ENCODE measurements at regions not wholly inside any gene's neighbourhood (a gene's known extent, or its start where the extent isn't known, plus 50 kb on each side); places are given as distances from the start of the nearest gene placed in this dataset.
A peak's percentile ranks its signal among the peaks of the same experiment; 100 is the strongest.

GRCh38 chr12:80001562-80001961, 66.7 kb upstream of the PPP1R12A start:
- Histone ChIP-seq H4K20me1 (replicated peaks in 1 of 2; ENCODE audit: control insufficient read depth in 1 of 2, insufficient read depth in 2 of 2, low read length in 2 of 2) (no peaks in the 10 kb centered on the region), H3K79me1 (ENCODE audit: low read depth, low read length) (no peaks in the 10 kb centered on the region), H2AK5ac (ENCODE audit: low read depth, low read length) (no peak overlapping the region), H2BK12ac (ENCODE audit: low read depth, low read length) (no peak overlapping the region), H3K56ac (replicated peaks; ENCODE audit: insufficient read length, low read depth, low read length) (no peak overlapping the region), H2BK20ac (ENCODE audit: low read length) (no peak overlapping the region), H3K23me2 (ENCODE audit: low read depth, low read length) (no peaks in the 10 kb centered on the region), H3K18ac (ENCODE audit: extremely low read depth, low read length) (no peak overlapping the region), H3K79me2 (ENCODE audit: control insufficient read depth in 1 of 2, insufficient read depth in 2 of 2, low read length in 2 of 2) (no peaks in the 10 kb centered on the region), H4K91ac (replicated peaks; ENCODE audit: insufficient read length, low read length) (no peak overlapping the region), H2AFZ (ENCODE audit: low read length) (no peak overlapping the region), H3K14ac (ENCODE audit: insufficient read length) (no peak overlapping the region), H3K4me3 (ENCODE audit: extremely low read depth in 1 of 4, insufficient read depth in 2 of 4, low read depth in 3 of 4, low read length in 4 of 4) (no peak overlapping the region), H3K4me2 (ENCODE audit: insufficient read depth in 1 of 2, low read depth in 2 of 2, low read length in 2 of 2) (no peak overlapping the region), H3K9ac (replicated peaks in 1 of 4; ENCODE audit: extremely low read depth in 1 of 4, low read depth in 3 of 4, low read length in 3 of 4) (no peak overlapping the region), H3K4ac (replicated peaks; ENCODE audit: insufficient read length, low read depth, low read length) (no peak overlapping the region), H3K27ac (ENCODE audit: low read depth, low read length) (no peak overlapping the region), H2BK120ac (replicated peaks; ENCODE audit: low read depth, low read length) (no peak overlapping the region), H2BK15ac (ENCODE audit: low read length) (no peak overlapping the region), H3K4me1 (replicated peaks in 1 of 4; ENCODE audit: control insufficient read depth in 3 of 4, insufficient read depth in 4 of 4, low read length in 3 of 4) (peaks cover 0 to 6% (median 1%) of the 10 kb centered on the region in 4 experiments; a peak in 2 of 7 replicates), H3K36me3 (ENCODE audit: control insufficient read depth in 2 of 4, insufficient read depth in 4 of 4, low read length in 3 of 4) (no peaks in the 10 kb centered on the region), H4K5ac (ENCODE audit: insufficient read length, low read depth, low read length) (no peak overlapping the region), H2BK5ac (ENCODE audit: low read depth, low read length) (no peak overlapping the region), H3K9me3 (ENCODE audit: insufficient read depth in 2 of 2, low read depth in 1 of 2, low read length in 1 of 2) (no peaks in the 10 kb centered on the region), H4K8ac (ENCODE audit: extremely low read depth, insufficient read depth, low read length) (no peak overlapping the region), H3K23ac (ENCODE audit: insufficient read length) (no peak overlapping the region), H3K27me3 (replicated peaks in 1 of 4; ENCODE audit: control insufficient read depth in 3 of 4, extremely low read depth in 1 of 4, insufficient read depth in 3 of 4, low read length in 3 of 4) (no peaks in the 10 kb centered on the region)
- TF ChIP-seq TEAD4 (IDR thresholded peaks at IDR 0.05; ENCODE audit: low read depth, low read length) (peak; percentile 67), YY1 (IDR thresholded peaks at IDR 0.05; ENCODE audit: low read depth, low read length) (no peak), SP1 (IDR thresholded peaks at IDR 0.05; ENCODE audit: low read depth, low read length) (0 out of 2 replicates have a peak, but pooled peaks have one; percentile 16)
- POLR2A ChIA-PET (ENCODE audit: partially characterized antibody), result interaction anchor here (1.9 kb wide), 1 partner anchor 9 kb away, joined by 6 read pairs; no protein-coding TSS in a partner anchor
- CTCF ChIA-PET (ENCODE audit: partially characterized antibody), result interaction anchor here (0.7 kb wide), 1 partner anchor 1358 kb away, joined by 3 read pairs; no protein-coding TSS in a partner anchor
- FAIRE-seq (no peak), DNase-seq (ENCODE audit: low read depth in 1 of 2, low spot score in 2 of 2) (no peak)
- 94% methylated on average over 1 of the region's 1 CpG; no CpG with 5 or more reads in 1 of the 2 experiments for WGBS, 2 experiments (ENCODE audit: extremely low coverage in 1 of 2, insufficient coverage in 1 of 2, insufficient read length in 1 of 2, insufficient replicate concordance in 2 of 2, low coverage in 1 of 2, low lambda C conversion rate in 2 of 2, missing lambda C conversion rate in 1 of 2)
